H1 (cell line): ENCODE measurements at regions not wholly inside any gene's neighbourhood (a gene's known extent, or its start where the extent isn't known, plus 50 kb on each side); places are given as distances from the start of the nearest gene placed in this dataset.

ENCODE experiments used
- CTCF ChIA-PET: fragments of 300-600 bp; sonication (Branson Sonifier 250); formaldehyde crosslinking; loops from one replicate; lab custom pipeline; 2021; ENCODE audit not compliant: partially characterized antibody; lab: Charles Lee
- POLR2A ChIA-PET: fragments of 300-600 bp; sonication (Branson Sonifier 250); formaldehyde crosslinking; loops from one replicate; lab custom pipeline; 2021; ENCODE audit warnings: inconsistent platforms; ENCODE audit not compliant: partially characterized antibody; lab: Charles Lee
- DNase-seq, 2 experiments: peaks; one replicate each; pipeline versions ENCODE4 v3.0.0 to v3.0.0-alpha.2; 2010 to 2022; ENCODE audit warnings: low spot score in 2 of 2, low read depth in 1 of 2, mixed read lengths in 1 of 2
- FAIRE-seq: peaks from 2 replicates; lab custom pipeline; 2011; peaks lifted over from hg19 to GRCh38; lab: Jason Lieb, UNC
- H2AFZ ChIP-seq: 2 replicates; pipeline ENCODE4 v1.8.1; 2012; ENCODE audit warnings: low read length, inconsistent platforms
- H2AK5ac ChIP-seq: 2 replicates; pipeline ENCODE4 v1.6.1; 2013; ENCODE audit warnings: low read depth, low read length
- H2BK120ac ChIP-seq: replicated peaks from 2 replicates; pipeline ENCODE3; 2013; ENCODE audit warnings: low read depth, low read length, inconsistent platforms
- H2BK12ac ChIP-seq: 2 replicates; pipeline ENCODE4 v1.6.1; 2013; ENCODE audit warnings: low read depth, low read length
- H2BK15ac ChIP-seq: 2 replicates; pipeline ENCODE4 v1.6.1; 2013; ENCODE audit warnings: low read length
- H2BK20ac ChIP-seq: 2 replicates; pipeline ENCODE4 v1.6.1; 2013; ENCODE audit warnings: low read length
- H2BK5ac ChIP-seq: 2 replicates; pipeline ENCODE4 v1.6.1; 2013; ENCODE audit warnings: low read depth, low read length
- H3K14ac ChIP-seq: 2 replicates; pipeline ENCODE4 v1.6.1; 2013; ENCODE audit warnings: inconsistent platforms; ENCODE audit not compliant: insufficient read length
- H3K18ac ChIP-seq: 2 replicates; pipeline ENCODE4 v1.6.1; 2013; ENCODE audit warnings: low read length; ENCODE audit errors: extremely low read depth
- H3K23ac ChIP-seq: 2 replicates; pipeline ENCODE4 v1.6.1; 2013; ENCODE audit warnings: inconsistent platforms; ENCODE audit not compliant: insufficient read length
- H3K23me2 ChIP-seq: 2 replicates; pipeline ENCODE4 v1.6.1; 2013; ENCODE audit warnings: low read depth, low read length
- H3K27ac ChIP-seq: 2 replicates; pipeline ENCODE4 v1.6.1; 2011; ENCODE audit warnings: low read depth, low read length, inconsistent platforms
- H3K27me3 ChIP-seq, 4 experiments: replicated peaks in 1 of 4; 1 replicate in 1 of 4; 2 replicates in 3 of 4; pipeline versions ENCODE4 v1.6.1 to v1.8.1; 2011 to 2013; ENCODE audit warnings: low read length in 3 of 4, mild to moderate bottlenecking in 3 of 4, inconsistent platforms in 2 of 4, mixed read lengths in 2 of 4, moderate library complexity in 1 of 4; ENCODE audit not compliant: control insufficient read depth in 3 of 4, insufficient read depth in 3 of 4; ENCODE audit errors: extremely low read depth in 1 of 4
- H3K36me3 ChIP-seq, 4 experiments: 2 replicates each; pipeline versions ENCODE4 v1.6.1 to v1.8.1; 2011 to 2013; ENCODE audit warnings: mild to moderate bottlenecking in 4 of 4, low read length in 3 of 4, moderate library complexity in 2 of 4, control low read depth in 1 of 4, inconsistent platforms in 1 of 4; ENCODE audit not compliant: insufficient read depth in 4 of 4, control insufficient read depth in 2 of 4
- H3K4ac ChIP-seq: replicated peaks from 2 replicates; pipeline ENCODE3; 2013; ENCODE audit warnings: low read length, low read depth, mixed read lengths, inconsistent platforms; ENCODE audit not compliant: insufficient read length
- H3K4me1 ChIP-seq, 4 experiments: replicated peaks in 1 of 4; 1 replicate in 1 of 4; 2 replicates in 3 of 4; pipeline versions ENCODE4 v1.6.1 to v1.8.1; 2011 to 2013; ENCODE audit warnings: low read length in 3 of 4, inconsistent platforms in 2 of 4, mixed read lengths in 1 of 4; ENCODE audit not compliant: insufficient read depth in 4 of 4, control insufficient read depth in 3 of 4
- H3K4me2 ChIP-seq, 2 experiments: 2 replicates each; pipeline versions ENCODE4 v1.6.1 to v1.8.1; 2011 to 2013; ENCODE audit warnings: low read depth in 2 of 2, low read length in 2 of 2, control low read depth in 1 of 2, inconsistent platforms in 1 of 2, mild to moderate bottlenecking in 1 of 2; ENCODE audit not compliant: insufficient read depth in 1 of 2
- H3K4me3 ChIP-seq, 4 experiments: fragments of 200-600, 300-600 bp in 1 of 4; sonication (generic), shearing (Covaris generic), sonication (Bioruptor Twin) in 1 of 4; 2 replicates each; pipeline versions ENCODE4 v1.5.1 to v1.8.1; 2011 to 2016; ENCODE audit warnings: low read length in 4 of 4, low read depth in 3 of 4, control low read depth in 2 of 4, inconsistent platforms in 2 of 4, mild to moderate bottlenecking in 2 of 4, mixed read lengths in 1 of 4, moderate library complexity in 1 of 4; ENCODE audit not compliant: insufficient read depth in 2 of 4; ENCODE audit errors: extremely low read depth in 1 of 4
- H3K56ac ChIP-seq: replicated peaks from 2 replicates; pipeline ENCODE3; 2013; ENCODE audit warnings: low read depth, mild to moderate bottlenecking, mixed read lengths, low read length, inconsistent platforms; ENCODE audit not compliant: insufficient read length
- H3K79me1 ChIP-seq: 2 replicates; pipeline ENCODE4 v1.6.1; 2013; ENCODE audit warnings: low read depth, low read length, control low read depth
- H3K79me2 ChIP-seq, 2 experiments: 2 replicates each; pipeline versions ENCODE4 v1.6.1 to v1.8.1; 2012 to 2013; ENCODE audit warnings: low read length in 2 of 2, mild to moderate bottlenecking in 2 of 2, inconsistent platforms in 1 of 2; ENCODE audit not compliant: insufficient read depth in 2 of 2, control insufficient read depth in 1 of 2
- H3K9ac ChIP-seq, 4 experiments: replicated peaks in 1 of 4; 1 replicate in 1 of 4; 2 replicates in 3 of 4; pipeline versions ENCODE4 v1.6.1 to v1.8.1; 2011 to 2013; ENCODE audit warnings: low read depth in 3 of 4, low read length in 3 of 4, control low read depth in 2 of 4, mild to moderate bottlenecking in 2 of 4, moderate library complexity in 2 of 4, inconsistent platforms in 1 of 4; ENCODE audit errors: extremely low read depth in 1 of 4
- H3K9me3 ChIP-seq, 2 experiments: 2 replicates each; pipeline versions ENCODE4 v1.6.1 to v1.8.1; 2012 to 2013; ENCODE audit warnings: mild to moderate bottlenecking in 2 of 2, moderate library complexity in 2 of 2, control low read depth in 1 of 2, inconsistent platforms in 1 of 2, low read depth in 1 of 2, low read length in 1 of 2, mixed read lengths in 1 of 2; ENCODE audit not compliant: insufficient read depth in 2 of 2
- H4K20me1 ChIP-seq, 2 experiments: replicated peaks in 1 of 2; 2 replicates each; pipeline versions ENCODE3 to v1.8.1; 2011 to 2013; ENCODE audit warnings: inconsistent platforms in 2 of 2, low read length in 2 of 2, mild to moderate bottlenecking in 1 of 2; ENCODE audit not compliant: insufficient read depth in 2 of 2, control insufficient read depth in 1 of 2
- H4K5ac ChIP-seq: 2 replicates; pipeline ENCODE4 v1.6.1; 2013; ENCODE audit warnings: low read length, low read depth, mixed read lengths, inconsistent platforms; ENCODE audit not compliant: insufficient read length
- H4K8ac ChIP-seq: 2 replicates; pipeline ENCODE4 v1.8.0; 2013; ENCODE audit warnings: mild to moderate bottlenecking, moderate library complexity, low read length, inconsistent platforms; ENCODE audit not compliant: insufficient read depth; ENCODE audit errors: extremely low read depth
- H4K91ac ChIP-seq: replicated peaks from 2 replicates; pipeline ENCODE3; 2013; ENCODE audit warnings: low read length, mixed read lengths, inconsistent platforms; ENCODE audit not compliant: insufficient read length
- EZH2 ChIP-seq: fragments of 200-600 bp; sonication (generic); IDR thresholded peaks from 2 replicates; pipeline ENCODE4 v1.7.1; 2012; ENCODE audit warnings: low read depth, mild to moderate bottlenecking, moderate library complexity, low read length, inconsistent platforms; ENCODE audit not compliant: severe bottlenecking
- GTF2F1 ChIP-seq: IDR thresholded peaks from 2 replicates; pipeline ENCODE4 v1.6.1; 2012; ENCODE audit warnings: low read depth, low read length, improper control_type of control experiment, borderline replicate concordance
- KDM5A ChIP-seq: fragments of 200-600 bp; IDR thresholded peaks from 2 replicates; pipeline ENCODE4 v1.7.1; 2012; ENCODE audit warnings: mild to moderate bottlenecking, low read length, inconsistent platforms, mixed read lengths
- MAFK ChIP-seq: IDR thresholded peaks from 2 replicates; pipeline ENCODE4 v1.6.1; 2012; ENCODE audit warnings: low read depth, mild to moderate bottlenecking, improper control_type of control experiment, low read length
- NANOG ChIP-seq: IDR thresholded peaks from 2 replicates; pipeline ENCODE4 v1.6.1; 2011; ENCODE audit warnings: low read length, low read depth, mild to moderate bottlenecking, inconsistent platforms; ENCODE audit not compliant: insufficient read depth, poor library complexity, severe bottlenecking
- PHF8 ChIP-seq: fragments of 200-600 bp; sonication (generic); conservative IDR thresholded peaks from 2 replicates; pipeline ENCODE4 v1.7.1; 2012; ENCODE audit warnings: low read depth, mild to moderate bottlenecking, inconsistent platforms, low read length, moderate library complexity
- POLR2AphosphoS5 ChIP-seq: IDR thresholded peaks from 2 replicates; pipeline ENCODE4 v1.6.1; 2011; ENCODE audit warnings: low read depth, low read length
- RAD21 ChIP-seq, 2 experiments: IDR thresholded peaks in 1 of 2; conservative IDR thresholded peaks in 1 of 2; 2 replicates each; pipeline ENCODE4 v1.6.1; 2011; ENCODE audit warnings: low read depth in 2 of 2, low read length in 2 of 2, improper control_type of control experiment in 1 of 2, inconsistent platforms in 1 of 2, mild to moderate bottlenecking in 1 of 2, moderate library complexity in 1 of 2
- SRF ChIP-seq: IDR thresholded peaks from 2 replicates; pipeline ENCODE4 v1.6.1; 2011; ENCODE audit warnings: mild to moderate bottlenecking, low read depth, low read length, moderate library complexity
- WGBS, 2 experiments: shearing (Covaris generic) in 1 of 2; methylation state at CpG; one replicate each; pipeline versions ENCODE4 v1.1.6 to v1.1.7; 2013 to 2015; ENCODE audit warnings: low lambda C conversion rate in 2 of 2, mixed read lengths in 2 of 2, inconsistent platforms in 1 of 2, low coverage in 1 of 2, missing lambda C conversion rate in 1 of 2; ENCODE audit not compliant: insufficient replicate concordance in 2 of 2, insufficient coverage in 1 of 2, insufficient read length in 1 of 2; ENCODE audit errors: extremely low coverage in 1 of 2, missing lambda C conversion rate in 1 of 2; 5-methylcytosine and 5-hydroxymethylcytosine counted together
- TF ChIP-seq, protein P1 (sequence below): IDR thresholded peaks from 2 replicates; pipeline ENCODE4 v1.6.1; 2011; ENCODE audit warnings: low read depth, mild to moderate bottlenecking, low read length; ENCODE audit not compliant: insufficient read depth
- TF ChIP-seq, protein P2 (sequence below), 3 experiments: IDR thresholded peaks; 1 replicate in 2 of 3; 2 replicates in 1 of 3; pipeline versions ENCODE4 v1.5.1 to v1.6.1; 2011; ENCODE audit warnings: low read length in 3 of 3, mild to moderate bottlenecking in 3 of 3, inconsistent platforms in 2 of 3, low read depth in 1 of 3, moderate library complexity in 1 of 3; ENCODE audit not compliant: insufficient read depth in 1 of 3; ENCODE audit errors: control extremely low read depth in 1 of 3

DNA sequence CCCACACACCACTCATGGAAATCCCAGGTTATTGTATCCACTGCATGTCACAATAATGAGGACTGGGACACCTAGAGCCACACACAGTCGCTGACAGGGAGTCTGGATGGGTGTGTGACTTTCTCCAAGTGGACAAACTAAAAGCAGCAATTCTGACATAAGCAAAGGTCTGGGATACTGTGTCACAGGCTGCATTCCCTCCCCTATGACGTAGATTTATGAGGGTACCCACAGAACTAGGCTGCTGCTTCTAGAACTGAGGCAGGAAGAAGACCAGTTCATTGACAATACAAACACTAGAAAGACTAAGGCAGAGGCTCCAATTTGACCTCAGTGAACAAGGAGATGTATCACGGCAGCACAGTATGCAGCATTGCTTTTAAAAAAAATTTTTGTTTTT lies 63.6 kb upstream of the TBCA start:
- H4K8ac ChIP-seq = no peak overlapping the region
- DNase-seq (no peak), FAIRE-seq (no peak)
- no peak overlapping the region for H3K4me2 ChIP-seq
- no peak overlapping the region for H3K56ac ChIP-seq
- no peak overlapping the region for H3K23ac ChIP-seq
- WGBS, 2 experiments = 92% methylated on average over 3 of the region's 3 CpGs; no CpG with 5 or more reads in 1 of the 2 experiments
- peaks cover 23 to 44% (median 40%) of the 10 kb centered on the region in 4 experiments for H3K27me3 ChIP-seq
- CTCF ChIA-PET = interaction anchor here (1.1 to 1.4 kb wide), 2 partner anchors 13 to 132 kb away, joined by 3 to 4 read pairs; no protein-coding TSS in a partner anchor
- H2BK5ac ChIP-seq = no peak overlapping the region
- H3K23me2 ChIP-seq = no peaks in the 10 kb centered on the region
- peaks cover 3 to 10% of the 10 kb centered on the region in 2 experiments for H4K20me1 ChIP-seq
- POLR2A ChIA-PET = no interaction called here
- no peaks in the 10 kb centered on the region for H3K36me3 ChIP-seq
- H4K91ac ChIP-seq = no peak overlapping the region
- H3K18ac ChIP-seq = no peak overlapping the region
- H2AFZ ChIP-seq = no peak overlapping the region
- H3K4me3 ChIP-seq = no peak overlapping the region
- H4K5ac ChIP-seq = no peak overlapping the region
- H3K9me3 ChIP-seq = no peaks in the 10 kb centered on the region
- H3K79me2 ChIP-seq = no peaks in the 10 kb centered on the region
- H3K9ac ChIP-seq = no peak overlapping the region
- H3K4me1 ChIP-seq = peaks cover 0 to 6% (median 4%) of the 10 kb centered on the region in 4 experiments; a peak in 4 of 7 replicates
- H3K79me1 ChIP-seq = no peaks in the 10 kb centered on the region
- H2BK12ac ChIP-seq = no peak overlapping the region
- H3K27ac ChIP-seq = no peak overlapping the region
- H3K4ac ChIP-seq = no peak overlapping the region
- no peak overlapping the region for H2BK20ac ChIP-seq
- H2BK15ac ChIP-seq = no peak overlapping the region
- H2AK5ac ChIP-seq = no peak overlapping the region
- H3K14ac ChIP-seq = no peak overlapping the region
- no peak overlapping the region for H2BK120ac ChIP-seq
- TF ChIP-seq, protein P1, sequence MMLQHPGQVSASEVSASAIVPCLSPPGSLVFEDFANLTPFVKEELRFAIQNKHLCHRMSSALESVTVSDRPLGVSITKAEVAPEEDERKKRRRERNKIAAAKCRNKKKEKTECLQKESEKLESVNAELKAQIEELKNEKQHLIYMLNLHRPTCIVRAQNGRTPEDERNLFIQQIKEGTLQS = no peak
- no peak for TF ChIP-seq KDM5A
- no peak for TF ChIP-seq PHF8
- no peak for TF ChIP-seq GTF2F1
- no peak for TF ChIP-seq EZH2
- no peak for TF ChIP-seq NANOG
- no peak for TF ChIP-seq MAFK
- no peak for TF ChIP-seq SRF
- TF ChIP-seq POLR2AphosphoS5 = no peak
- TF ChIP-seq, protein P2, sequence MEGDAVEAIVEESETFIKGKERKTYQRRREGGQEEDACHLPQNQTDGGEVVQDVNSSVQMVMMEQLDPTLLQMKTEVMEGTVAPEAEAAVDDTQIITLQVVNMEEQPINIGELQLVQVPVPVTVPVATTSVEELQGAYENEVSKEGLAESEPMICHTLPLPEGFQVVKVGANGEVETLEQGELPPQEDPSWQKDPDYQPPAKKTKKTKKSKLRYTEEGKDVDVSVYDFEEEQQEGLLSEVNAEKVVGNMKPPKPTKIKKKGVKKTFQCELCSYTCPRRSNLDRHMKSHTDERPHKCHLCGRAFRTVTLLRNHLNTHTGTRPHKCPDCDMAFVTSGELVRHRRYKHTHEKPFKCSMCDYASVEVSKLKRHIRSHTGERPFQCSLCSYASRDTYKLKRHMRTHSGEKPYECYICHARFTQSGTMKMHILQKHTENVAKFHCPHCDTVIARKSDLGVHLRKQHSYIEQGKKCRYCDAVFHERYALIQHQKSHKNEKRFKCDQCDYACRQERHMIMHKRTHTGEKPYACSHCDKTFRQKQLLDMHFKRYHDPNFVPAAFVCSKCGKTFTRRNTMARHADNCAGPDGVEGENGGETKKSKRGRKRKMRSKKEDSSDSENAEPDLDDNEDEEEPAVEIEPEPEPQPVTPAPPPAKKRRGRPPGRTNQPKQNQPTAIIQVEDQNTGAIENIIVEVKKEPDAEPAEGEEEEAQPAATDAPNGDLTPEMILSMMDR (IDR thresholded peaks at IDR 0.05; ENCODE audit: control extremely low read depth in 1 of 3, insufficient read depth in 1 of 3, low read depth in 1 of 3, low read length in 3 of 3) = no peak
- TF ChIP-seq RAD21 (IDR thresholded peaks at IDR 0.05 in 1 of 2, conservative IDR thresholded peaks at IDR 0.05 in 1 of 2; ENCODE audit: low read depth in 2 of 2, low read length in 2 of 2) = no peak
